HG02763 (cell line): ENCODE measurements at regions not wholly inside any gene's neighbourhood (a gene's known extent, or its start where the extent isn't known, plus 50 kb on each side); places are given as distances from the start of the nearest gene placed in this dataset.

Source experiments
- ATAC-seq: cut with Tn5 transposase; IDR thresholded peaks from one replicate; pipeline ENCODE4 v1.9.1; 2021; ENCODE audit warnings: mild to moderate bottlenecking, moderate library complexity; ENCODE audit not compliant: unreplicated experiment

DNA sequence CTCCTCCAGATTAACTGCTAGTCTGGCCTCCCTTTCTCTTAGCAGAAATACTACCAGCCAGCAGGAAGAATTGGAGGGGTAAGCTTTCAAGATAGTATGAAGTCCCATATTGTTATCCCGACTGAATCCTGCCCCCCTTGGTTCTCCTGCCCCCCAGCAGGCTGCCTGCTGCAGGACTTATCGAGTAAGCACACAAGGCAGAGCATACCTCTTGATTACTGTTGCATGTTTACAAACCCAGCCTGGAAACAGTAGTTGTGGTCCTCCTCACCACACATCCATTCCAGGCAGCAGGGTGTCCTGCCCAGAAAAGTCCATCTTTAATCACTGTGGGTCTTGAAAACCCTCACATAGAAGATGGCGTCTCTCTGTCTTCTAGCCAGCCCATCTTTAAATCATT is 66.8 kb upstream of the PPP2R3A start:
- ATAC-seq: no peak

DNA sequence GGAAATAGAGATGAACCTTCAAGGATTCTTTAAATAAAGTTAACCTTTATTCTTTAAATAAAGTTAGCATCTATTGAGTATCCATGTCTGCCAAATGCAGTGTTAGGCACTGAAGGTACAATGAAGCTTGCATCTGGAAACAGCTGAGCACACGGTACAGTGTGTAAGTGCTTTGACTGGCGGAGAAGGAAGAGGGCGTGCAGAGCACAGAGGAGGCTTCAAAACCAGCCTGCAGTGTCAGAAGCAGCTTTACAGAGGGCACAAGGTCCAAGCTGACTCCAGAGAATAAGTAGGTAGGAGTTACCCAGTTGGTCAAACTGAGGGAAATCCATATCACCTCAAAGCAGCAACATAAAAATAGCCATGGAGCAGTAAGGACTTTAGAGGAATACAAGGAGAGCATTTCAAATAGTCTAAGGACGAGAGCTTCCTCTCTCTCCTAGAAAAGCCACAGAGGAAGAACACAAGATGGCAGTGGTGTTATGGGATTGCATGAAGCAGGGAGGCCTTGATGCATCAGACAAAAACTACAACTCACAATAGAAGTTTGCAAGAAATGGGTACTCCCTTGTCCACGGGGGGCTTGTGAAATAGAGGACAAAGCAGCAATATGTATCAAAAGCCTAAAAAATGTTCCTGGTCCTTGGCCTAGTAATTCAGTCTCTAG is 60.3 kb upstream of the PPP2R3A start:
- ATAC-seq: no peak

GRCh38 chr3:135907422-135908165 is 57.9 kb upstream of the PPP2R3A start:
- ATAC-seq: no peak

- no peak for ATAC-seq
These were observed 57.3 kb upstream of the PPP2R3A start for GRCh38 chr3:135908225-135908624.

DNA sequence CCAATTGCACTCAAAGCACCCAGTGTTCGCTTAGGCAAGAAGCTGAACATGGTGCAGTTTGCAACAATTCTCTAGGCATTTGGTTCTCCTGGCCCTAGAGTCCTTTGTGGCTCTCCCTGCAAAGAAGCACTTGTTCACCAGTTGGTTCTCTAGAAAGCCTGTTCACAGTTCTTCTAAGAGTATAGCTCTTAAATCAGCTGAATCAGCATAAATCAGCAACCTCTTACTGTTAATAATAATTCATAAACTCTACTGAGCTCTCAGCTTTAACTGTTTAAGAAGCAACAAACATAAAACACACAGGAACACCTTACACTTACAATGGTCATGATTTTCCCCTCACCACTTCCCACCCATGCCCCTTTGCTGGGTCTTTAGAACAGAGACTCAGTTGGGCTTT is 56.8 kb upstream of the PPP2R3A start:
- ATAC-seq: no peak

GRCh38 chr3:135911110-135911509 is 54.4 kb upstream of the PPP2R3A start:
- no peak for ATAC-seq

DNA sequence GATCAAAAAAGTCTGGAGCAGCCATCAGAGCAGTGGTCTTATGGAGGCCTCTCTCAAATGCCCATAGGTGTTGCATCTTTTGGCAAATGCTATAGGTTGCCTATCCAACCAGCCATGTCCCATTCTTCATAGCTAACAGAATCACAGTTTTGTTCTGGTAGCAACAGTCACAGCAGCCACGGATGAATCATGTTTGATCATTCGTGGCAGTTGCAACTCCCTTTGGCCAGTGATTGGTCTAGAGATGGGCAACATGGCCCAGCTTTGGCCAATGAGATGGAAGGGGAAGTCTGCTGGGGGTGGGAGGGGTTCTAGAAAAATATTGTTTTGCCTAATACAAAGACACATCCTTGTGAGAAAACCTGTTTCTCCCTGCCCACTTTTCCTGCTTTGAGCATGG is 50.3 kb upstream of the PPP2R3A start:
- ATAC-seq: no peak
